NB4 (cell line): ENCODE measurements at regions not wholly inside any gene's neighbourhood (a gene's known extent, or its start where the extent isn't known, plus 50 kb on each side); places are given as distances from the start of the nearest gene placed in this dataset.

Experiments used
- CTCF ChIP-seq: IDR thresholded peaks from one replicate; pipeline ENCODE4 v1.5.1; 2012; ENCODE audit warnings: low read depth, low read length
- POLR2A ChIP-seq: IDR thresholded peaks from 2 replicates; pipeline ENCODE4 v1.6.1; 2011; ENCODE audit warnings: mild to moderate bottlenecking; ENCODE audit not compliant: insufficient read length; ENCODE audit errors: extremely low read depth

- TF ChIP-seq CTCF (no peak), POLR2A (no peak)
Measured at GRCh38 chr10:11670381-11670780, 58.9 kb upstream of the USP6NL start.
